CD14-positive monocyte (primary cell): ENCODE measurements at regions not wholly inside any gene's neighbourhood (a gene's known extent, or its start where the extent isn't known, plus 50 kb on each side); places are given as distances from the start of the nearest gene placed in this dataset.

Source experiments
- DNase-seq, 3 donors: peaks; one replicate each; pipeline ENCODE4 v3.0.0-alpha.2; 2011 to 2022
- H2AFZ ChIP-seq: 2 replicates; pipeline ENCODE4 v1.6.0; 2012; ENCODE audit warnings: mild to moderate bottlenecking, low read depth, low read length, inconsistent platforms; ENCODE audit not compliant: insufficient read depth, poor library complexity, severe bottlenecking
- H3K27ac ChIP-seq, 2 donors: 1 replicate in 1 of 2; 2 replicates in 1 of 2; pipeline ENCODE4 v1.5.1; 2012 to 2013; ENCODE audit warnings: low read length in 2 of 2, control low read depth in 1 of 2, inconsistent platforms in 1 of 2, low read depth in 1 of 2, mild to moderate bottlenecking in 1 of 2
- H3K27me3 ChIP-seq, 2 donors: one replicate each; pipeline versions ENCODE4 v1.6.0 to v1.6.1; 2011 to 2013; ENCODE audit warnings: low read length in 2 of 2; ENCODE audit not compliant: control insufficient read depth in 2 of 2, insufficient read depth in 2 of 2
- H3K36me3 ChIP-seq, 2 donors: replicated peaks in 1 of 2; 1 replicate in 1 of 2; 2 replicates in 1 of 2; pipeline versions ENCODE4 v1.5.1 to v1.6.1; 2012 to 2013; ENCODE audit warnings: low read length in 2 of 2, control low read depth in 1 of 2, inconsistent platforms in 1 of 2, mild to moderate bottlenecking in 1 of 2; ENCODE audit not compliant: insufficient read depth in 2 of 2, control insufficient read depth in 1 of 2
- H3K4me1 ChIP-seq, 2 donors: 1 replicate in 1 of 2; 2 replicates in 1 of 2; pipeline versions ENCODE4 v1.5.1 to v1.6.1; 2012 to 2013; ENCODE audit warnings: low read length in 2 of 2, control low read depth in 1 of 2, inconsistent platforms in 1 of 2, mild to moderate bottlenecking in 1 of 2, moderate library complexity in 1 of 2; ENCODE audit not compliant: insufficient read depth in 2 of 2, control insufficient read depth in 1 of 2
- H3K4me2 ChIP-seq: replicated peaks from 2 replicates; pipeline ENCODE3; 2012; ENCODE audit warnings: low read length, moderate library complexity, mild to moderate bottlenecking; ENCODE audit not compliant: poor library complexity, severe bottlenecking; ENCODE audit errors: extremely low read depth
- H3K4me3 ChIP-seq, 3 experiments: fragments of 200-600 bp in 1 of 3; sonication (generic) in 1 of 3; replicated peaks in 1 of 3; 1 replicate in 2 of 3; 2 replicates in 1 of 3; pipeline ENCODE4 v1.5.1; 2011 to 2013; ENCODE audit warnings: low read length in 3 of 3, mild to moderate bottlenecking in 3 of 3, control low read depth in 2 of 3, low read depth in 2 of 3, inconsistent platforms in 1 of 3, moderate library complexity in 1 of 3
- H3K79me2 ChIP-seq: 2 replicates; pipeline ENCODE4 v1.6.0; 2012; ENCODE audit warnings: mild to moderate bottlenecking, control low read depth, inconsistent platforms, low read length, moderate library complexity; ENCODE audit not compliant: insufficient read depth
- H3K9ac ChIP-seq: 2 replicates; pipeline ENCODE4 v1.6.0; 2017; ENCODE audit warnings: low read length, mild to moderate bottlenecking; ENCODE audit not compliant: insufficient read depth, poor library complexity, severe bottlenecking
- H3K9me3 ChIP-seq, 2 donors: replicated peaks in 1 of 2; 1 replicate in 1 of 2; 2 replicates in 1 of 2; pipeline versions ENCODE4 v1.5.1 to v1.6.1; 2012 to 2013; ENCODE audit warnings: low read length in 2 of 2, control low read depth in 1 of 2; ENCODE audit not compliant: control insufficient read depth in 1 of 2, insufficient read depth in 1 of 2
- H4K20me1 ChIP-seq: 2 replicates; pipeline ENCODE4 v1.6.0; 2012; ENCODE audit warnings: mild to moderate bottlenecking, low read length, control low read depth, moderate library complexity; ENCODE audit not compliant: insufficient read depth
- H3K27ac Mint-ChIP-seq, 7 donors: one replicate each; pipeline ENCODE4 v1.8.0; 2020; ENCODE audit warnings: mild to moderate bottlenecking in 7 of 7, mixed read lengths in 7 of 7, moderate library complexity in 6 of 7, inconsistent platforms in 2 of 7
- H3K27me3 Mint-ChIP-seq, 3 donors: one replicate each; pipeline ENCODE4 v1.8.0; 2021 to 2022; ENCODE audit warnings: low read depth in 3 of 3, mild to moderate bottlenecking in 3 of 3, mixed read lengths in 3 of 3, moderate library complexity in 3 of 3, inconsistent platforms in 1 of 3
- H3K36me3 Mint-ChIP-seq, 2 donors: one replicate each; pipeline ENCODE4 v1.8.0; 2020; ENCODE audit warnings: mixed read lengths in 2 of 2, inconsistent platforms in 1 of 2, mild to moderate bottlenecking in 1 of 2
- H3K4me1 Mint-ChIP-seq: one replicate; pipeline ENCODE4 v1.8.0; 2020; ENCODE audit warnings: mild to moderate bottlenecking, mixed read lengths
- H3K4me3 Mint-ChIP-seq, 2 donors: one replicate each; pipeline ENCODE4 v1.8.0; 2020; ENCODE audit warnings: mild to moderate bottlenecking in 2 of 2, mixed read lengths in 2 of 2, moderate library complexity in 1 of 2
- H3K9me3 Mint-ChIP-seq, 7 donors: one replicate each; pipeline ENCODE4 v1.8.0; 2020 to 2022; ENCODE audit warnings: mixed read lengths in 7 of 7, mild to moderate bottlenecking in 6 of 7, moderate library complexity in 6 of 7, inconsistent platforms in 2 of 7
- WGBS: methylation state at CpG from one replicate; pipeline ENCODE4 v1.1.5; 2013; ENCODE audit warnings: missing lambda C conversion rate; ENCODE audit not compliant: insufficient coverage; 5-methylcytosine and 5-hydroxymethylcytosine counted together
- intact Hi-C, 2 donors: fragments of 100-400 bp; cut with micrococcal nuclease; formaldehyde crosslinking; loops; one replicate each; pipeline versions ENCODE4 v1.15.0 to v1.15.1; 2023
- TF ChIP-seq, protein P1 (sequence below): fragments of 200-600 bp; IDR thresholded peaks from one replicate; pipeline ENCODE4 v1.8.0; 2022; ENCODE audit warnings: antibody characterized with exemption, mild to moderate bottlenecking

DNA sequence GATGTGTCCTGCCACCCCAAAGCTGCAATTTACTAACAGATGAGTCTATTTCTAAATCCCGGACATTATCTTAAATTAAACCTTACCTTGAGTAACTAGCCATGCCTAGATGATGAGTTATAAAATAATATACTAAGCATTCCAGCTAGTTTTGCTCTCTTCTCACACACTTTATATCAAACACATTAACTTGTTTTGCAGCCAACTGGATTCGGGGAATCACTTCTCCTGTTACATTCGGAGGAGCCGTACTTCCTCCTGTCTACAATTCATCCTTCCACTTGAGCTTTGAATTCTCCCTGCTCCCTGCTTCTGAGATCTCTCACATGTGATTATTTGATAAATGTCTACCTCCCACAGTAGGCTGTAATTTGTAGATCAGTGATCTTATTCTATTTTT, 420.1 kb downstream of the GJA1 start:
- Histone ChIP-seq H4K20me1 (no peaks in the 10 kb centered on the region), H2AFZ (no peak overlapping the region), H3K36me3 (no peaks in the 10 kb centered on the region), H3K9me3 (no peaks in the 10 kb centered on the region), H3K9ac (no peak overlapping the region), H3K4me2 (no peak overlapping the region), H3K27ac (no peak overlapping the region), H3K79me2 (no peaks in the 10 kb centered on the region), H3K4me3 (no peak overlapping the region), H3K27me3 (no peaks in the 10 kb centered on the region), H3K4me1 (no peaks in the 10 kb centered on the region)
- TF ChIP-seq, protein P1, sequence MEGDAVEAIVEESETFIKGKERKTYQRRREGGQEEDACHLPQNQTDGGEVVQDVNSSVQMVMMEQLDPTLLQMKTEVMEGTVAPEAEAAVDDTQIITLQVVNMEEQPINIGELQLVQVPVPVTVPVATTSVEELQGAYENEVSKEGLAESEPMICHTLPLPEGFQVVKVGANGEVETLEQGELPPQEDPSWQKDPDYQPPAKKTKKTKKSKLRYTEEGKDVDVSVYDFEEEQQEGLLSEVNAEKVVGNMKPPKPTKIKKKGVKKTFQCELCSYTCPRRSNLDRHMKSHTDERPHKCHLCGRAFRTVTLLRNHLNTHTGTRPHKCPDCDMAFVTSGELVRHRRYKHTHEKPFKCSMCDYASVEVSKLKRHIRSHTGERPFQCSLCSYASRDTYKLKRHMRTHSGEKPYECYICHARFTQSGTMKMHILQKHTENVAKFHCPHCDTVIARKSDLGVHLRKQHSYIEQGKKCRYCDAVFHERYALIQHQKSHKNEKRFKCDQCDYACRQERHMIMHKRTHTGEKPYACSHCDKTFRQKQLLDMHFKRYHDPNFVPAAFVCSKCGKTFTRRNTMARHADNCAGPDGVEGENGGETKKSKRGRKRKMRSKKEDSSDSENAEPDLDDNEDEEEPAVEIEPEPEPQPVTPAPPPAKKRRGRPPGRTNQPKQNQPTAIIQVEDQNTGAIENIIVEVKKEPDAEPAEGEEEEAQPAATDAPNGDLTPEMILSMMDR = no peak
- no peaks in the 10 kb centered on the region for H3K4me1 Mint-ChIP-seq
- no peak overlapping the region for H3K27ac Mint-ChIP-seq
- no peak overlapping the region for H3K4me3 Mint-ChIP-seq
- no CpG with 5 or more reads among the region's 4 CpGs for WGBS
- no peaks in the 10 kb centered on the region for H3K9me3 Mint-ChIP-seq
- intact Hi-C loops = no loop called here
- peaks cover 0 to 12% (median 3%) of the 10 kb centered on the region in 3 donors for H3K27me3 Mint-ChIP-seq
- no peaks in the 10 kb centered on the region for H3K36me3 Mint-ChIP-seq
- no peak for DNase-seq

DNA sequence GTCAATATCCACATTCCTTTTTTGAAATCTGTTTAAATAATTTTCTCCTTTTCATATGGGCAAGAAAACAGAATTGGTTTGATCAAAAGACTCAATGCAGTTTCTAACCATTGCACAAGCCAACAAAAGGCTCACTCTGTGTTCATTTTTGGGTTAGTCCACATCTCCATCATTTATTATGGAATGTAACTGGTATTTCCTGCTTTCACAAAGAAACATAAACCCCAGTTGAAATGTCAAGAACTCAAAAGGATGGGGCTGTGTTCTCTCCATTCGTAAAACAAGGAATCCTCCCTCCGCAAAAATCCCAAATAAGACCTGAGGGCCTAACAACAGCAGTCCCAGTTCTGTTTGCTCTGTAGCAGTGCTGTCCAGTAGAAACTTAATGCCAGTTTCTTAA, 420.9 kb downstream of the GJA1 start:
- Mint-ChIP-seq H3K36me3 (no peaks in the 10 kb centered on the region), H3K27ac (no peak overlapping the region), H3K9me3 (no peaks in the 10 kb centered on the region), H3K4me3 (no peak overlapping the region), H3K27me3 (peaks cover 0 to 12% (median 3%) of the 10 kb centered on the region in 3 donors), H3K4me1 (no peaks in the 10 kb centered on the region)
- Histone ChIP-seq H3K9ac (no peak overlapping the region), H3K79me2 (no peaks in the 10 kb centered on the region), H3K4me3 (no peak overlapping the region), H3K4me2 (no peak overlapping the region), H3K9me3 (no peaks in the 10 kb centered on the region), H3K4me1 (no peaks in the 10 kb centered on the region), H3K36me3 (no peaks in the 10 kb centered on the region), H3K27me3 (no peaks in the 10 kb centered on the region), H2AFZ (no peak overlapping the region), H4K20me1 (no peaks in the 10 kb centered on the region), H3K27ac (no peak overlapping the region)
- no peak for DNase-seq
- intact Hi-C loops = no loop called here
- TF ChIP-seq, protein P1 = no peak
- WGBS = no CpG with 5 or more reads among the region's 2 CpGs
